ENCODE measurements at regions not wholly inside any gene's neighbourhood (a gene's known extent, or its start where the extent isn't known, plus 50 kb on each side); places are given as distances from the start of the nearest gene placed in this dataset.

- TF ChIP-seq SIN3A (IDR thresholded peaks at IDR 0.05; ENCODE audit: borderline replicate concordance, insufficient read depth, low read length), result no peak
- no peak for TF ChIP-seq REST (IDR thresholded peaks at IDR 0.05; ENCODE audit: insufficient read depth in 1 of 2, low read depth in 2 of 2, low read length in 2 of 2)
- TF ChIP-seq FOXP2 (optimal IDR thresholded peaks at IDR 0.05; ENCODE audit: borderline replicate concordance, extremely low read depth, extremely low read length, insufficient read depth), result no peak
- TF ChIP-seq TAF1 (IDR thresholded peaks at IDR 0.05; ENCODE audit: borderline replicate concordance, insufficient read depth, low read length), result no peak
- TF ChIP-seq POLR2AphosphoS5 (IDR thresholded peaks at IDR 0.05; ENCODE audit: low read depth, low read length), result no peak
These were observed 79.2 kb upstream of the PPP1R3C start for GRCh38 chr10:91711885-91712680.

- TF ChIP-seq FOXP2 (optimal IDR thresholded peaks at IDR 0.05; ENCODE audit: borderline replicate concordance, extremely low read depth, extremely low read length, insufficient read depth), result no peak
- no peak for TF ChIP-seq SIN3A (IDR thresholded peaks at IDR 0.05; ENCODE audit: borderline replicate concordance, insufficient read depth, low read length)
- TF ChIP-seq POLR2AphosphoS5 (IDR thresholded peaks at IDR 0.05; ENCODE audit: low read depth, low read length), result no peak; the same call in 1 of the 2 replicates
- no peak for TF ChIP-seq TAF1 (IDR thresholded peaks at IDR 0.05; ENCODE audit: borderline replicate concordance, insufficient read depth, low read length)
- no peak for TF ChIP-seq REST (IDR thresholded peaks at IDR 0.05; ENCODE audit: insufficient read depth in 1 of 2, low read depth in 2 of 2, low read length in 2 of 2)
These were observed 76.5 kb upstream of the PPP1R3C start for GRCh38 chr10:91709394-91709798.

GRCh38 chr10:91708174-91708861 lies 75.4 kb upstream of the PPP1R3C start:
- TF ChIP-seq POLR2AphosphoS5 (IDR thresholded peaks at IDR 0.05; ENCODE audit: low read depth, low read length) (no peak), TAF1 (IDR thresholded peaks at IDR 0.05; ENCODE audit: borderline replicate concordance, insufficient read depth, low read length) (no peak), SIN3A (IDR thresholded peaks at IDR 0.05; ENCODE audit: borderline replicate concordance, insufficient read depth, low read length) (0 out of 2 replicates have a peak, but pooled peaks have one; percentile 15), FOXP2 (optimal IDR thresholded peaks at IDR 0.05; ENCODE audit: borderline replicate concordance, extremely low read depth, extremely low read length, insufficient read depth) (no peak)

GRCh38 chr10:91707236-91707635 lies 74.4 kb upstream of the PPP1R3C start:
- no peak for TF ChIP-seq TAF1 (IDR thresholded peaks at IDR 0.05; ENCODE audit: borderline replicate concordance, insufficient read depth, low read length)
- no peak for TF ChIP-seq REST (IDR thresholded peaks at IDR 0.05; ENCODE audit: insufficient read depth in 1 of 2, low read depth in 2 of 2, low read length in 2 of 2)
- no peak for TF ChIP-seq FOXP2 (optimal IDR thresholded peaks at IDR 0.05; ENCODE audit: borderline replicate concordance, extremely low read depth, extremely low read length, insufficient read depth)

- no peak for TF ChIP-seq REST (IDR thresholded peaks at IDR 0.05; ENCODE audit: insufficient read depth in 1 of 2, low read depth in 2 of 2, low read length in 2 of 2)
- no peak for TF ChIP-seq TAF1 (IDR thresholded peaks at IDR 0.05; ENCODE audit: borderline replicate concordance, insufficient read depth, low read length)
- no peak for TF ChIP-seq FOXP2 (optimal IDR thresholded peaks at IDR 0.05; ENCODE audit: borderline replicate concordance, extremely low read depth, extremely low read length, insufficient read depth)
- no peak for TF ChIP-seq POLR2AphosphoS5 (IDR thresholded peaks at IDR 0.05; ENCODE audit: low read depth, low read length)
- no peak for TF ChIP-seq SIN3A (IDR thresholded peaks at IDR 0.05; ENCODE audit: borderline replicate concordance, insufficient read depth, low read length)
These were observed 73.2 kb upstream of the PPP1R3C start for GRCh38 chr10:91705948-91706670.

Measured in PFSK-1 (cell line).